OCI-LY3 (cell line): ENCODE measurements at regions not wholly inside any gene's neighbourhood (a gene's known extent, or its start where the extent isn't known, plus 50 kb on each side); places are given as distances from the start of the nearest gene placed in this dataset.

Experiments used
- H2AFZ ChIP-seq: fragments of 200-600, 300-600 bp; shearing (Covaris generic); 2 replicates; pipeline ENCODE4 v1.6.0; 2014; ENCODE audit warnings: antibody characterized with exemption, low read depth, low read length
- H3K27ac ChIP-seq: fragments of 200-600, 300-600 bp; sonication (generic); 2 replicates; pipeline ENCODE4 v1.5.1; 2014; ENCODE audit warnings: mild to moderate bottlenecking, low read length, moderate library complexity, mixed read lengths
- H3K27me3 ChIP-seq: fragments of 200-600, 300-600 bp; sonication (generic); 2 replicates; pipeline ENCODE4 v1.6.1; 2014; ENCODE audit warnings: low read depth, low read length, mixed read lengths
- H3K36me3 ChIP-seq: fragments of 200-600, 300-600 bp; sonication (generic); replicated peaks from 2 replicates; pipeline ENCODE3; 2014; ENCODE audit warnings: low read depth, low read length, mixed read lengths
- H3K4me1 ChIP-seq: fragments of 300-600, 200-600 bp; sonication (generic); 2 replicates; pipeline ENCODE4 v1.6.1; 2014; ENCODE audit warnings: low read length, mixed read lengths
- H3K4me2 ChIP-seq: fragments of 200-600, 300-600 bp; sonication (generic); 2 replicates; pipeline ENCODE4 v1.6.1; 2014; ENCODE audit warnings: low read length, mixed read lengths
- H3K4me3 ChIP-seq: fragments of 300-600, 200-600 bp; sonication (generic); 2 replicates; pipeline ENCODE4 v1.5.1; 2014; ENCODE audit warnings: antibody characterized with exemption, mild to moderate bottlenecking, low read length, moderate library complexity
- H3K79me2 ChIP-seq: fragments of 300-600, 200-600 bp; shearing (Covaris generic); 2 replicates; pipeline ENCODE4 v1.6.1; 2014; ENCODE audit warnings: mild to moderate bottlenecking, low read length, mixed read lengths
- H3K9ac ChIP-seq: fragments of 300-600, 200-600 bp; shearing (Covaris generic); 2 replicates; pipeline ENCODE4 v1.6.0; 2014; ENCODE audit warnings: mild to moderate bottlenecking, low read length, moderate library complexity
- H3K9me3 ChIP-seq: fragments of 200-600, 300-600 bp; shearing (Covaris generic); 2 replicates; pipeline ENCODE4 v1.6.1; 2014; ENCODE audit warnings: low read length, mixed read lengths; ENCODE audit not compliant: insufficient read depth
- H4K20me1 ChIP-seq: fragments of 200-600, 300-600 bp; sonication (generic); 2 replicates; pipeline ENCODE4 v1.6.1; 2016; ENCODE audit warnings: low read length, mixed read lengths; ENCODE audit not compliant: insufficient read depth
- CTCF ChIP-seq: fragments of 200-600, 300-600 bp; sonication (generic); IDR thresholded peaks from 2 replicates; pipeline ENCODE4 v1.5.1; 2014; ENCODE audit warnings: antibody characterized with exemption, low read length, low read depth
- EZH2phosphoT487 ChIP-seq: fragments of 200-600 bp; shearing (Covaris generic); IDR thresholded peaks from 2 replicates; pipeline ENCODE4 v1.6.1; 2018; ENCODE audit warnings: antibody characterized with exemption, mixed run types, low read depth

DNA sequence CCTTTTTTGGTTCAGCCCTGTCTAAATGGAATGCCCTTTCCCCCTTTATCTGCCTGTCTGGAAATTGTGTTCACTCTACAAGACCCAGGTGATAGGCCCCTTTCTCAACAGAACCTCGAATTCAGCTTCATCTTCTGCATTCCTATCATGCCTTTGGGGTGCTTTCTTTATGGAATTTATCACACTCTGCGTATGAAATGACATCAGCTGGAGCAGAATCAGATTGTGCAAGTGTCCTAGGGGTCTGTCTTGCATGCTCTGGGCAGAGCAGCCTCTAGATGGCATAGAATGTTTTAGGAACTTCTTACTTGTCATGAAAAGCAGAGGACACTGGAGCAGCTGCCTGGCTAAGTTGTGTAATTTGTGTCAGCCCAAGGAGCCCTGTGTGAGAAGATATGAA lies 84.9 kb downstream of the ISL1 start:
- no peaks in the 10 kb centered on the region for H3K36me3 ChIP-seq
- no peak overlapping the region for H3K4me3 ChIP-seq
- H4K20me1 ChIP-seq: no peaks in the 10 kb centered on the region
- no peak overlapping the region for H3K9ac ChIP-seq
- no peak overlapping the region for H2AFZ ChIP-seq
- no peaks in the 10 kb centered on the region for H3K9me3 ChIP-seq
- H3K4me2 ChIP-seq: no peak overlapping the region
- H3K27me3 ChIP-seq: no peaks in the 10 kb centered on the region
- no peaks in the 10 kb centered on the region for H3K79me2 ChIP-seq
- TF ChIP-seq EZH2phosphoT487 (no peak), CTCF (peak; percentile 30; the same call in 1 of the 2 replicates)
- H3K4me1 ChIP-seq: peaks cover 10% of the 10 kb centered on the region
- H3K27ac ChIP-seq: no peak overlapping the region

DNA sequence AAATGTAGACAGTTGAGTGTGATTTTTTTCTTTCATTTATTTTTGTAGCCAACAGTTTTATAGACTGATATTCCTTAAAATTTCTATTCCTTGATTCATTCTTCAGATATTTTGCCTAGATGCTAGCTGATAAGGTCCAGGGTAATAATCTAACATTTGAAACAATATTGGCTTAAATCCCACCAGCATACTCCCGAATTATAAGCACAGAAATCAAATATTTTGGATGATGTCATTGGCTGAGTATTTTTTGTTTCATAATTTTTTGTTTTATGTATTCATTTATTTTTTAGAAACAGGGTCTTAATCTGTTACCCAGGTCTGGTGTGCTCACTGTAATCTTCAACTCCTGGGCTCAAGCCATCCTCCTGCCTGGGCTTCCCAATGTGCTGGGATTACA lies 88.4 kb downstream of the ISL1 start:
- Histone ChIP-seq H3K36me3 (no peaks in the 10 kb centered on the region), H3K9me3 (no peaks in the 10 kb centered on the region), H3K9ac (no peak overlapping the region), H2AFZ (no peak overlapping the region), H3K27ac (no peak overlapping the region), H3K79me2 (no peaks in the 10 kb centered on the region), H3K4me2 (no peak overlapping the region), H3K4me3 (no peak overlapping the region), H3K4me1 (peaks cover 1% of the 10 kb centered on the region), H3K27me3 (no peaks in the 10 kb centered on the region), H4K20me1 (no peaks in the 10 kb centered on the region)
- no peak for TF ChIP-seq EZH2phosphoT487
- no peak for TF ChIP-seq CTCF

- Histone ChIP-seq H4K20me1 (no peaks in the 10 kb centered on the region), H3K27me3 (no peaks in the 10 kb centered on the region), H3K4me2 (no peak overlapping the region), H3K9ac (no peak overlapping the region), H3K27ac (no peak overlapping the region), H3K4me3 (no peak overlapping the region), H3K9me3 (no peaks in the 10 kb centered on the region), H3K79me2 (no peaks in the 10 kb centered on the region), H3K36me3 (no peaks in the 10 kb centered on the region), H2AFZ (no peak overlapping the region), H3K4me1 (no peaks in the 10 kb centered on the region)
- TF ChIP-seq EZH2phosphoT487 (no peak), CTCF (no peak)
These were observed 89.2 kb downstream of the ISL1 start for GRCh38 chr5:51472472-51472871.

DNA sequence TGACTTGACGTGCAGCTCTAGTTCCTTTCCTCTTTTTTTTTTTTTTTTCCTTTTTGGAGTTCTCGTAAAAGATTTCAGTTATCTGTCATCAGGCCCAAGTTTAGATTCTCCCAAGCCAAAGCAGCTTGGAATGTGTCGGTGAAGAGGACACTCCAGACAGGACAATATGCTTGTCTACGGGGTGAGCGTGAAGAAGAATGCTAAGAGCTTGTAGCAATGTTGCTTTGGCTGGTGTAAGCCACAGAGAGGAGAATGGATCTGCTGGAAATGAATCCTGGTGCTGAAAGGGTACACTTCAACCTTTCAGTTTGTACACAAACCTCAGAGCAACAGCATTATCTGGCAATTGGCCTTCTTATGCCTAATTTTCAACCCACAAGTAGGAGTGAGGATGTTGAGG lies 92.4 kb downstream of the ISL1 start:
- no peaks in the 10 kb centered on the region for H3K36me3 ChIP-seq

More for the DNA sequence above, 92.4 kb downstream of the ISL1 start:
- peaks cover 10% of the 10 kb centered on the region; the same call in 1 of the 2 replicates for H3K4me1 ChIP-seq
- H3K79me2 ChIP-seq: no peaks in the 10 kb centered on the region
- no peak for TF ChIP-seq CTCF
- no peak for TF ChIP-seq EZH2phosphoT487
- H3K9me3 ChIP-seq: no peaks in the 10 kb centered on the region
- H4K20me1 ChIP-seq: no peaks in the 10 kb centered on the region
- H3K27ac ChIP-seq: no peak overlapping the region
- no peaks in the 10 kb centered on the region for H3K27me3 ChIP-seq
- no peak overlapping the region for H3K4me3 ChIP-seq
- H3K4me2 ChIP-seq: no peak overlapping the region
- H2AFZ ChIP-seq: no peak overlapping the region
- H3K9ac ChIP-seq: no peak overlapping the region
